Coronary artery (tissue), 2 donors: ENCODE measurements at regions not wholly inside any gene's neighbourhood (a gene's known extent, or its start where the extent isn't known, plus 50 kb on each side); places are given as distances from the start of the nearest gene placed in this dataset.

ENCODE experiments used
- DNase-seq: peaks from one replicate; pipeline ENCODE4 v3.0.0-alpha.2; 2017; ENCODE audit warnings: low spot score
- H3K27ac ChIP-seq, 2 donors: fragments of 200-600 bp; sonication (generic); one replicate each; pipeline ENCODE4 v1.5.1; 2016 to 2019
- H3K4me3 ChIP-seq: fragments of 200-600 bp; sonication (generic); 2 replicates; pipeline ENCODE4 v1.5.1; 2016; ENCODE audit warnings: mild to moderate bottlenecking, moderate library complexity
- TF ChIP-seq, protein P1 (sequence below): fragments of 200-600 bp; sonication (generic); IDR thresholded peaks from one replicate; pipeline ENCODE4 v1.5.1; 2019; ENCODE audit warnings: antibody characterized with exemption

DNA sequence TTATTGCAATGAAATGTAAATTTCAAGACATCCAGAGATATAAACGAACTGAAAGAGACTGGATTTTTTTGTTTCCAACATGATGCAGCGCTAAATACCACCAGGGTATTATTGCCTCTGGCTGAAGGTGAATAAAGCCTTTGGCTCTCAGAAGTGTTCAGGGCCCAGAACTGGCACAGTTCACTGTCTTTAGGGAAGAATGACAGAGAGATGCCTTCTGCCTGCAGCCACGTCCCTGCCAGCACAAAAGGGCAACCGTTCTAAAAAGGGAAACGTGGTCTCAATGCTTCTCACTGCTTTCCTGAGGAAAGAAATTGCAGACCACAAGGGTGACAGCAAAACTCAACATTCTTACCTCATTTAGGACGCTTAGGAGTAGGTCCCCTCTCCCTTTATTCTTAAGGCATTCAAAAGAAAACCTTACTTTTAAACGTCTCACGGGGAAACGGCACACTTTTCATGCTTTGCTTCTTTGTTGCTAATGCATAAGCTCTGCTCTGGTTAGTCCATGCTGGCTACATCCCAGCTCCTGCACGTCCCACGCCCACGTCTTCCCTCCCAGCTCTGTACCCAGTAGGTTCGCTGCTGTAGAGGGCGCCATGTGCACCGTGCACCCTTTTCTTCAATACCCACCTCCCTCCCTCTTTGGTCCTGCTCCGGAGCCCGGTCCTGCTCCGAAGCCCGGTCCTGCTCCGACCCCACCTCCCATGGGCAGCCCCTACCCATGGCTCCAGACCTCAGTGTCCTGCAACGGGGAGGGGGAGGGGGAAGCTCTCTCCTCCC is 171.0 kb downstream of the HRH4 start:
- Histone ChIP-seq H3K27ac (no peak overlapping the region), H3K4me3 (no peak overlapping the region)
- TF ChIP-seq, protein P1, sequence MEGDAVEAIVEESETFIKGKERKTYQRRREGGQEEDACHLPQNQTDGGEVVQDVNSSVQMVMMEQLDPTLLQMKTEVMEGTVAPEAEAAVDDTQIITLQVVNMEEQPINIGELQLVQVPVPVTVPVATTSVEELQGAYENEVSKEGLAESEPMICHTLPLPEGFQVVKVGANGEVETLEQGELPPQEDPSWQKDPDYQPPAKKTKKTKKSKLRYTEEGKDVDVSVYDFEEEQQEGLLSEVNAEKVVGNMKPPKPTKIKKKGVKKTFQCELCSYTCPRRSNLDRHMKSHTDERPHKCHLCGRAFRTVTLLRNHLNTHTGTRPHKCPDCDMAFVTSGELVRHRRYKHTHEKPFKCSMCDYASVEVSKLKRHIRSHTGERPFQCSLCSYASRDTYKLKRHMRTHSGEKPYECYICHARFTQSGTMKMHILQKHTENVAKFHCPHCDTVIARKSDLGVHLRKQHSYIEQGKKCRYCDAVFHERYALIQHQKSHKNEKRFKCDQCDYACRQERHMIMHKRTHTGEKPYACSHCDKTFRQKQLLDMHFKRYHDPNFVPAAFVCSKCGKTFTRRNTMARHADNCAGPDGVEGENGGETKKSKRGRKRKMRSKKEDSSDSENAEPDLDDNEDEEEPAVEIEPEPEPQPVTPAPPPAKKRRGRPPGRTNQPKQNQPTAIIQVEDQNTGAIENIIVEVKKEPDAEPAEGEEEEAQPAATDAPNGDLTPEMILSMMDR = no peak
- DNase-seq = no peak

DNA sequence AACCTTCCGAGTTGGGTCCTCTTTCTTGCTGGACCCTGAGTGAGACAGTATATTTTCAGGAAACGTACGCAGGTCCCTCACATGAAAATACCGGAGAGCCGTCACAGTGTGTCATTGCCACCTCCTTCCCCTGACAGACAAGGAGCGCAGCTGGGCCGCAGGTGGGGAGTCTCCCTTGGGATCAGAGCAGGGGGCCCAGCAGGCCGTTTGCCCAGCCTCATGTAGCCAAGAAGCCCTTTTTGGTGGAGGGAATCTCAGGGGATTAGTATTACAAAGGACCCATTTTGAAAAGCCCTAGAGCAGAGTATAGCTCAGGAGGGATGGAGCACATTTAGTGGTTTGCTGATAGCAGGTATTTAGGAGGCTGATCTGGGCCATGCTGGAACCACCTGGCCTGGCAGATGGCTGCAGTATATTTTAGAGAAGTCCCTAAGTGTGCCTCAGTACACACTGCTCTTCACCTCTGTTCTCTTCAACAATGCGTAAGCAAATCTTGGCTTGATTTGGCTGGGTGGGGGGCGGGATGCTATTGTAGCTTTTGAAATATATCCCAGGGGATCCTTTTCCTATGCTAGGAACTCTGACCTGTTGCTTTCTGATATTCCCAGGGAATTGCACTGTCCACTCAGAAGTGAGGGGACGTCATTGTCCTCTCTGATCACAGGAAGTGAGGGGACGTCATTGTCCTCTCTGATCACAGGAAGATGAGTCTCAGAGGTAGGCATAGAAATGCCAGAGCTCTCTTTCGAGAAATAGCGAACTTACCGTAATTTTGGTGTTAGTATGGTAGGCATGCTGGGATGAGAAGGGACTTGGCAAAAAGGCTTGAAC is 171.9 kb downstream of the HRH4 start:
- H3K27ac ChIP-seq = no peak overlapping the region
- no peak for DNase-seq
- H3K4me3 ChIP-seq = no peak overlapping the region
- TF ChIP-seq, protein P1 = no peak

DNA sequence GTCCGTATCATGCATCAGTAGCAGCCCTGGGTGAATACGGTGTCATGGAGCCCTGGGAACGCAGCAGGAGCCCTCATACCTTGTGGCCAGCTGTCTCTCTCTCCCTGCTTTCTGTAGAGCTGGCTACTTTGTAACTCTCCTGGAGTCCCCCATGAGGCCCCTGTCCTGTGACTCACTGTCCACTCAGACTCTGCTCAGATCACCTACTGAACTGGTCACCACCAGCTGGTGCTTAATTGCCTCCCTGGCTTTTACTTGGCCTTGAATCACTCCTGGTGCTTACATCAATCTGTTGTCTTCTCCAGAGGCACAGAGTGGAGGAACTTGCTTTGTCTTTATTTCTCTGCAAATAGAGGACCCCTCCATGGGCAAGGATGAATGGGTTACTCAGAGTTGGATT is 172.7 kb downstream of the HRH4 start:
- TF ChIP-seq, protein P1 = no peak
- no peak for DNase-seq
- Histone ChIP-seq H3K27ac (no peak overlapping the region), H3K4me3 (no peak overlapping the region)

DNA sequence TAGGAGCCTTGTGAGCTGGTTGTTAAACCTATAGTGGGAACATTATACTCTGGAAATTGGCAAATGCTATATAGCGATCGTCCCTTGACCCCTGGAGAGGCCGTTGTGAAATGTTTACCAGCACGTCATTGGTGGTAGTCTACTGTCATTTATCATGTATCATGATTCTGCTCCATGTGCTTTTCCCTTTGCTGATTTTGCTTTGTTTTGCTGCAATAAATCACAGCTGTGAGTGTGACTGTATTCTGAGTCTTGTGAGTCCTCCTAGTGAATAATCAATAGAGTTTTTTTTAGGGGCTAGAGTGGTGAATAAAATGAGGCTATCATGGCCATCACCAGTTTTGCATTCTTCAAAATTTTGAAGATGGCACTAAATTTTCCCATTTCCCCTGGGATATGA is 189.1 kb downstream of the HRH4 start:
- DNase-seq = no peak
- Histone ChIP-seq H3K4me3 (no peak overlapping the region), H3K27ac (no peak overlapping the region)
- TF ChIP-seq, protein P1 = no peak

DNA sequence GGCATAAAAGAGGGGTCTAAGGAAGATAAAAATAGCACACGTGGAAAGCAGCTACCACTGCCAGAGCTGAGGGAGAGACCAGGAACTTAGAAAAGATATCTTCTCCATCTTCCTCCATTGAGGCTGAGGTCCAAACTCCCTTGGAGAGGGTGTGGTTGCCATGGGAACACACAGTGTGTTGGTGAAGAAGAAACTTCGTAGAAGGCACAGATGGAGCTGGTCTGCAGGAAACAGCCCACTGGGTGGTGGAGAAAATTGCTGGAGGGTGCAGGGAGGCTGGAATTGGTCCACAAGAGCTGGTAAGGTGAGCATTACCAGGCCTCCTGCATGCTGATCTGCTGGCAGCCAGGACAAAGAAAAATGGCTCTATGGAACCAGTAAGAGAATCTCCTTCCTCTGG is 191.0 kb downstream of the HRH4 start:
- TF ChIP-seq, protein P1 = no peak
- no peak for DNase-seq
- Histone ChIP-seq H3K27ac (no peak overlapping the region), H3K4me3 (no peak overlapping the region)

DNA sequence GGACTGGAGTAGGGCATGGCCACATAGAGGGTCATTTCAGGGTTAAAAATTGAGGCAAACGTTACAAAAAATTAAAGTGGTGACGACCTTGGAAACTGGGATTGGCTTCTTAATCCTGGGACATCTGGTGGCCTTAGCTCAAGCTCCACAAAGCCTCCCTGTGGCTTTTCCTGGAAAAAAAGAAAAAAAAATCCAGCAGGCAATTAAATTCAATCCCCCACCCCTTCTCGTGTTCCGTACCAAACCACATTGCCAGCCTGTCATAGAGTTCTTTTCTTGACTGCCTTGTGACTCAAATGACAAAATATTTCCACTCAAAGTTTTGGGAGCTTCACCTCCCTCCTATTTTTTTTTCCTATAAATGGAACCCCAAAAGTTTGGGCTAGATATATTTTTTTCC is 195.6 kb downstream of the HRH4 start:
- no peak overlapping the region for H3K27ac ChIP-seq
- TF ChIP-seq, protein P1 = no peak
- no peak overlapping the region for H3K4me3 ChIP-seq
- no peak for DNase-seq
